A673 (cell line): ENCODE measurements at regions not wholly inside any gene's neighbourhood (a gene's known extent, or its start where the extent isn't known, plus 50 kb on each side); places are given as distances from the start of the nearest gene placed in this dataset.

Source experiments
- EZH2 ChIP-seq: fragments of 200-600 bp; sonication (generic); IDR thresholded peaks from 2 replicates; pipeline ENCODE4 v1.6.1; 2017; ENCODE audit warnings: borderline replicate concordance, low read depth, mild to moderate bottlenecking, mixed read lengths, antibody characterized with exemption, low read length; ENCODE audit not compliant: poor library complexity, severe bottlenecking
- TF ChIP-seq, protein P1 (sequence below): fragments of 300-800, 200-600 bp; sonication (generic); conservative IDR thresholded peaks from 2 replicates; pipeline ENCODE4 v1.5.1; 2017; ENCODE audit warnings: low read depth, mild to moderate bottlenecking, antibody characterized with exemption, low read length, moderate library complexity, mixed read lengths

DNA sequence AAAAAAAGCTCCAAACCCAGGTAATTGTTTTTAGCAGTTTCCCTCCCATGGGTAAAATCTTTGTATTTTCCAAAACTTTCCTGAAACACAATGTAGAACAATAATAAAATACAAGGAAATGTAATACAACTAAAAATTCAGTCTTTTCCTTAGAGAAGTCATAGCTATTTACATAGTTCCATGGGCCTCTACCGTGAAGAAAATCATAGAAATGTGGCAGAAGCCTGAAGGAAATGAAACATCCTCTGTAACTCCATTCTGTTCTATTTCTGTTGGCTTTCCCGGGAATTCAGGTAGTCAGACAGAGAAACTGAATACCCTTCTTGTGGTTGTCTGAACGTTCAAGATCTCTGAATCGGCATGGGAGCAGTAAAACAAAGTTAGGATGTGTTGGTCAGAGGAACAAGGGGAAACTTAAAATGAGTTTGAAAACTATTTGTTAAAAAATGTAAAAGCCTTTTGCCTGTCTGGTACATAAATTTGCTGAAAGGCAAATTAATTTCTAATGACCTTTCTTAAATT, 202.4 kb upstream of the ZNF608 start:
- TF ChIP-seq, protein P1, sequence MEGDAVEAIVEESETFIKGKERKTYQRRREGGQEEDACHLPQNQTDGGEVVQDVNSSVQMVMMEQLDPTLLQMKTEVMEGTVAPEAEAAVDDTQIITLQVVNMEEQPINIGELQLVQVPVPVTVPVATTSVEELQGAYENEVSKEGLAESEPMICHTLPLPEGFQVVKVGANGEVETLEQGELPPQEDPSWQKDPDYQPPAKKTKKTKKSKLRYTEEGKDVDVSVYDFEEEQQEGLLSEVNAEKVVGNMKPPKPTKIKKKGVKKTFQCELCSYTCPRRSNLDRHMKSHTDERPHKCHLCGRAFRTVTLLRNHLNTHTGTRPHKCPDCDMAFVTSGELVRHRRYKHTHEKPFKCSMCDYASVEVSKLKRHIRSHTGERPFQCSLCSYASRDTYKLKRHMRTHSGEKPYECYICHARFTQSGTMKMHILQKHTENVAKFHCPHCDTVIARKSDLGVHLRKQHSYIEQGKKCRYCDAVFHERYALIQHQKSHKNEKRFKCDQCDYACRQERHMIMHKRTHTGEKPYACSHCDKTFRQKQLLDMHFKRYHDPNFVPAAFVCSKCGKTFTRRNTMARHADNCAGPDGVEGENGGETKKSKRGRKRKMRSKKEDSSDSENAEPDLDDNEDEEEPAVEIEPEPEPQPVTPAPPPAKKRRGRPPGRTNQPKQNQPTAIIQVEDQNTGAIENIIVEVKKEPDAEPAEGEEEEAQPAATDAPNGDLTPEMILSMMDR, result no peak
- TF ChIP-seq EZH2, result no peak
